ENCODE measurements at regions not wholly inside any gene's neighbourhood (a gene's known extent, or its start where the extent isn't known, plus 50 kb on each side); places are given as distances from the start of the nearest gene placed in this dataset.

DNA sequence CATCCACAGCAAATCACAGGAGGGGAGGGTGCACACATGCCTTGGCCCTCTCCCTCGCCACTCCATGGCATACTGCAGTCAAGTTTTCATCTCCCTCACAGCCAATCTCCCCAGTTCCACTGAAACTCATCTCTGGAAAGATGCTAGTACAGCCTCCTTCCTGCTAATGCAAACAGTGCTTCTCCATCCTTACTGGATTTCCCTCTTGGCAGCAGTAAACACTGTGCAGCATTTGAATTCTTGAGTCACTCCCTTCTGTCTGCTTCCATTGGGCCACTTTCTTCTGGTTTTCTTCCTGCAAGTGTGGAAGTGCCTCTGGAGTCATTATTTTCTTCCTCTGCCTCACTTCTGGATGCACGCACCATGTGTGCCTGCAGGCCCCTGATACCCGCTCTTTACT lies 460.3 kb downstream of the QKI start:
- TF ChIP-seq, protein P1, sequence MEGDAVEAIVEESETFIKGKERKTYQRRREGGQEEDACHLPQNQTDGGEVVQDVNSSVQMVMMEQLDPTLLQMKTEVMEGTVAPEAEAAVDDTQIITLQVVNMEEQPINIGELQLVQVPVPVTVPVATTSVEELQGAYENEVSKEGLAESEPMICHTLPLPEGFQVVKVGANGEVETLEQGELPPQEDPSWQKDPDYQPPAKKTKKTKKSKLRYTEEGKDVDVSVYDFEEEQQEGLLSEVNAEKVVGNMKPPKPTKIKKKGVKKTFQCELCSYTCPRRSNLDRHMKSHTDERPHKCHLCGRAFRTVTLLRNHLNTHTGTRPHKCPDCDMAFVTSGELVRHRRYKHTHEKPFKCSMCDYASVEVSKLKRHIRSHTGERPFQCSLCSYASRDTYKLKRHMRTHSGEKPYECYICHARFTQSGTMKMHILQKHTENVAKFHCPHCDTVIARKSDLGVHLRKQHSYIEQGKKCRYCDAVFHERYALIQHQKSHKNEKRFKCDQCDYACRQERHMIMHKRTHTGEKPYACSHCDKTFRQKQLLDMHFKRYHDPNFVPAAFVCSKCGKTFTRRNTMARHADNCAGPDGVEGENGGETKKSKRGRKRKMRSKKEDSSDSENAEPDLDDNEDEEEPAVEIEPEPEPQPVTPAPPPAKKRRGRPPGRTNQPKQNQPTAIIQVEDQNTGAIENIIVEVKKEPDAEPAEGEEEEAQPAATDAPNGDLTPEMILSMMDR (IDR thresholded peaks at IDR 0.05), result no peak
- TF ChIP-seq POLR2AphosphoS5 (IDR thresholded peaks at IDR 0.05), result no peak
